Panc1 (cell line): ENCODE measurements at regions not wholly inside any gene's neighbourhood (a gene's known extent, or its start where the extent isn't known, plus 50 kb on each side); places are given as distances from the start of the nearest gene placed in this dataset.

Source experiments
- REST ChIP-seq, 2 experiments: IDR thresholded peaks; 2 replicates each; pipeline ENCODE4 v1.6.1; 2011 to 2012; ENCODE audit warnings: low read depth in 2 of 2, control low read depth in 1 of 2, low read length in 1 of 2, mild to moderate bottlenecking in 1 of 2, moderate library complexity in 1 of 2; ENCODE audit not compliant: insufficient read depth in 1 of 2
- TCF7L2 ChIP-seq: IDR thresholded peaks from 2 replicates; pipeline ENCODE4 v1.6.1; 2011; ENCODE audit warnings: mild to moderate bottlenecking, low read depth, low read length, inconsistent platforms
- TF ChIP-seq, protein P1 (sequence below): fragments of 450-650 bp; IDR thresholded peaks from 2 replicates; pipeline ENCODE4 v1.5.1; 2017; ENCODE audit warnings: mild to moderate bottlenecking

DNA sequence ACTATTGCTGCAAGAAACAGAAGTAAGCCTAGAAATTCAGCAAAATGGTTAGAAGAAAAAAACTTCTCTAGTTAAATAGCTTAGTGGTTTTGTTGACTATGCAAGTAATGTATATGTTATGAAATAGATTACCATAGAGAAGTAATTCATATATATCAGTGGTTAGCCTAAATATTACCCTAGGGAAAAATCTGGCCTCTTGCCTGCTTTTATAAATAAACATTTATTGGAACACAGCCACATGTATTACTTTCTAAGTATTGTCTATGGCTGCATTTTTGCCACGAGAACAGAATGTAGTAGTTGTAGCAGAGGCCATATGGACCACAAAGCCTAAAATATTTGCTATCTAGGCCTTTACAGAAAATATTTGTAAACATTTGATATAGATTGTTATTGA lies 1471.7 kb upstream of the PRR20A start:
- TF ChIP-seq, protein P1, sequence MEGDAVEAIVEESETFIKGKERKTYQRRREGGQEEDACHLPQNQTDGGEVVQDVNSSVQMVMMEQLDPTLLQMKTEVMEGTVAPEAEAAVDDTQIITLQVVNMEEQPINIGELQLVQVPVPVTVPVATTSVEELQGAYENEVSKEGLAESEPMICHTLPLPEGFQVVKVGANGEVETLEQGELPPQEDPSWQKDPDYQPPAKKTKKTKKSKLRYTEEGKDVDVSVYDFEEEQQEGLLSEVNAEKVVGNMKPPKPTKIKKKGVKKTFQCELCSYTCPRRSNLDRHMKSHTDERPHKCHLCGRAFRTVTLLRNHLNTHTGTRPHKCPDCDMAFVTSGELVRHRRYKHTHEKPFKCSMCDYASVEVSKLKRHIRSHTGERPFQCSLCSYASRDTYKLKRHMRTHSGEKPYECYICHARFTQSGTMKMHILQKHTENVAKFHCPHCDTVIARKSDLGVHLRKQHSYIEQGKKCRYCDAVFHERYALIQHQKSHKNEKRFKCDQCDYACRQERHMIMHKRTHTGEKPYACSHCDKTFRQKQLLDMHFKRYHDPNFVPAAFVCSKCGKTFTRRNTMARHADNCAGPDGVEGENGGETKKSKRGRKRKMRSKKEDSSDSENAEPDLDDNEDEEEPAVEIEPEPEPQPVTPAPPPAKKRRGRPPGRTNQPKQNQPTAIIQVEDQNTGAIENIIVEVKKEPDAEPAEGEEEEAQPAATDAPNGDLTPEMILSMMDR, result no peak
- TF ChIP-seq REST (IDR thresholded peaks at IDR 0.05; ENCODE audit: insufficient read depth in 1 of 2, low read depth in 2 of 2, low read length in 1 of 2), result no peak
- TF ChIP-seq TCF7L2, result no peak
